ENCODE measurements at regions not wholly inside any gene's neighbourhood (a gene's known extent, or its start where the extent isn't known, plus 50 kb on each side); places are given as distances from the start of the nearest gene placed in this dataset.

- no peaks in the 10 kb centered on the region for H3K36me3 ChIP-seq
- intact Hi-C loops (cut with DNase I): no loop called here
- DNase-seq (no peak), ATAC-seq (no peak)
- no peaks in the 10 kb centered on the region for H3K27me3 ChIP-seq
- no peaks in the 10 kb centered on the region for H3K9me3 ChIP-seq
- no peak overlapping the region for H3K4me3 ChIP-seq
- H3K4me1 ChIP-seq: no peaks in the 10 kb centered on the region
- no peak overlapping the region for H3K27ac ChIP-seq
- WGBS (ENCODE audit: insufficient coverage, low coverage, low lambda C conversion rate, missing lambda C conversion rate): 54% methylated on average over 2 of the region's 2 CpGs
- no peak for TF ChIP-seq CTCF (IDR thresholded peaks at IDR 0.05)
- TF ChIP-seq POLR2A (IDR thresholded peaks at IDR 0.05): no peak
Measured at GRCh38 chr15:81968691-81969090, 77.1 kb downstream of the MEX3B start.

GRCh38 chr15:81966631-81967030 lies 79.2 kb downstream of the MEX3B start:
- DNase-seq: no peak
- TF ChIP-seq POLR2A (IDR thresholded peaks at IDR 0.05): no peak
- TF ChIP-seq CTCF (IDR thresholded peaks at IDR 0.05): no peak
- Histone ChIP-seq H3K27me3 (no peaks in the 10 kb centered on the region), H3K36me3 (no peaks in the 10 kb centered on the region), H3K27ac (no peak overlapping the region), H3K9me3 (no peaks in the 10 kb centered on the region), H3K4me3 (no peak overlapping the region), H3K4me1 (no peaks in the 10 kb centered on the region)
- intact Hi-C loops (cut with DNase I): no loop called here
- no peak for ATAC-seq
- WGBS (ENCODE audit: insufficient coverage, low coverage, low lambda C conversion rate, missing lambda C conversion rate): 47% methylated on average over 3 of the region's 3 CpGs

GRCh38 chr15:81962482-81962881 lies 83.3 kb downstream of the MEX3B start:
- DNase-seq (no peak), ATAC-seq (no peak)
- TF ChIP-seq POLR2A (IDR thresholded peaks at IDR 0.05) (no peak), CTCF (IDR thresholded peaks at IDR 0.05) (no peak)
- H3K4me1 ChIP-seq: no peaks in the 10 kb centered on the region
- H3K27me3 ChIP-seq: no peaks in the 10 kb centered on the region
- no peak overlapping the region for H3K4me3 ChIP-seq
- H3K9me3 ChIP-seq: no peaks in the 10 kb centered on the region
- no peak overlapping the region for H3K27ac ChIP-seq
- intact Hi-C loops (cut with DNase I): no loop called here
- no peaks in the 10 kb centered on the region for H3K36me3 ChIP-seq

GRCh38 chr15:81959196-81959595 lies 86.6 kb downstream of the MEX3B start:
- 49% methylated on average over 3 of the region's 3 CpGs for WGBS (ENCODE audit: insufficient coverage, low coverage, low lambda C conversion rate, missing lambda C conversion rate)
- DNase-seq: no peak
- no peaks in the 10 kb centered on the region for H3K4me1 ChIP-seq
- no peaks in the 10 kb centered on the region for H3K9me3 ChIP-seq
- no peak overlapping the region for H3K27ac ChIP-seq
- ATAC-seq: no peak
- no peak overlapping the region for H3K4me3 ChIP-seq
- H3K36me3 ChIP-seq: no peaks in the 10 kb centered on the region
- H3K27me3 ChIP-seq: no peaks in the 10 kb centered on the region
- intact Hi-C loops (cut with DNase I): no loop called here
- TF ChIP-seq CTCF (IDR thresholded peaks at IDR 0.05): no peak
- no peak for TF ChIP-seq POLR2A (IDR thresholded peaks at IDR 0.05)

GRCh38 chr15:81957698-81958097 lies 88.1 kb downstream of the MEX3B start:
- TF ChIP-seq CTCF (IDR thresholded peaks at IDR 0.05) (no peak), POLR2A (IDR thresholded peaks at IDR 0.05) (no peak)
- H3K27ac ChIP-seq: no peak overlapping the region
- no peaks in the 10 kb centered on the region for H3K4me1 ChIP-seq
- ATAC-seq: no peak
- 62% methylated on average over 3 of the region's 4 CpGs for WGBS (ENCODE audit: insufficient coverage, low coverage, low lambda C conversion rate, missing lambda C conversion rate)
- H3K4me3 ChIP-seq: no peak overlapping the region
- DNase-seq: no peak
- intact Hi-C loops (cut with DNase I): no loop called here
- no peaks in the 10 kb centered on the region for H3K27me3 ChIP-seq
- H3K9me3 ChIP-seq: no peaks in the 10 kb centered on the region
- no peaks in the 10 kb centered on the region for H3K36me3 ChIP-seq

Data from right lobe of liver (tissue), 6 donors.